DOHH2 (cell line): ENCODE measurements at regions not wholly inside any gene's neighbourhood (a gene's known extent, or its start where the extent isn't known, plus 50 kb on each side); places are given as distances from the start of the nearest gene placed in this dataset.

Experiments
- H3F3A ChIP-seq: fragments of 200-600 bp; sonication (generic), shearing (Covaris generic); 2 replicates; pipeline ENCODE4 v1.6.0; 2016; ENCODE audit warnings: antibody characterized with exemption, mild to moderate bottlenecking; ENCODE audit not compliant: control insufficient read depth, insufficient read depth
- H3K27ac ChIP-seq: fragments of 200-600 bp; sonication (generic); 2 replicates; pipeline ENCODE4 v1.5.1; 2014; ENCODE audit warnings: low read depth, mild to moderate bottlenecking, low read length, moderate library complexity
- H3K27me3 ChIP-seq: fragments of 200-600 bp; sonication (generic); 2 replicates; pipeline ENCODE4 v1.6.1; 2014; ENCODE audit warnings: mild to moderate bottlenecking, low read length, mixed read lengths; ENCODE audit not compliant: control insufficient read depth
- H3K36me3 ChIP-seq: fragments of 200-600 bp; sonication (generic); 2 replicates; pipeline ENCODE4 v1.6.1; 2014; ENCODE audit warnings: mild to moderate bottlenecking, low read length, moderate library complexity, mixed read lengths; ENCODE audit not compliant: control insufficient read depth
- H3K4me1 ChIP-seq: fragments of 200-600 bp; sonication (generic); 2 replicates; pipeline ENCODE4 v1.6.1; 2014; ENCODE audit warnings: mild to moderate bottlenecking, low read length, mixed read lengths; ENCODE audit not compliant: control insufficient read depth
- H3K4me2 ChIP-seq: fragments of 200-600 bp; sonication (generic); 2 replicates; pipeline ENCODE4 v1.6.0; 2014; ENCODE audit warnings: mild to moderate bottlenecking, low read length, moderate library complexity
- H3K4me3 ChIP-seq: fragments of 200-600 bp; sonication (generic); 2 replicates; pipeline ENCODE4 v1.5.1; 2014; ENCODE audit warnings: mild to moderate bottlenecking, low read length, mixed read lengths
- H3K79me2 ChIP-seq: fragments of 200-600 bp; sonication (generic); 2 replicates; pipeline ENCODE4 v1.6.1; 2014; ENCODE audit warnings: mild to moderate bottlenecking, low read length, mixed read lengths; ENCODE audit not compliant: control insufficient read depth
- H3K9me2 ChIP-seq: fragments of 200-600 bp; sonication (generic); replicated peaks from 2 replicates; pipeline ENCODE4 v1.6.1; 2014; ENCODE audit warnings: mild to moderate bottlenecking, low read length, mixed read lengths; ENCODE audit not compliant: control insufficient read depth
- H3K9me3 ChIP-seq: fragments of 200-600 bp; sonication (generic); 2 replicates; pipeline ENCODE4 v1.6.1; 2014; ENCODE audit warnings: antibody characterized with exemption, low read length, mixed read lengths; ENCODE audit not compliant: control insufficient read depth, insufficient read depth
- H4K20me1 ChIP-seq: fragments of 200-600 bp; sonication (generic); 2 replicates; pipeline ENCODE4 v1.6.0; 2014; ENCODE audit warnings: low read depth, mild to moderate bottlenecking, antibody characterized with exemption, low read length, moderate library complexity; ENCODE audit not compliant: control insufficient read depth, insufficient read depth
- CTCF ChIP-seq: fragments of 200-600 bp; sonication (generic); IDR thresholded peaks from one replicate; pipeline ENCODE4 v1.5.1; 2014; ENCODE audit warnings: antibody characterized with exemption, mild to moderate bottlenecking, low read depth, low read length; ENCODE audit not compliant: poor library complexity, severe bottlenecking
- EZH2phosphoT487 ChIP-seq: fragments of 200-600 bp; sonication (generic); IDR thresholded peaks from 2 replicates; pipeline ENCODE4 v1.6.1; 2017; ENCODE audit warnings: borderline replicate concordance, mild to moderate bottlenecking, antibody characterized with exemption, low read length, moderate library complexity, mixed read lengths

- H3K36me3 ChIP-seq = no peaks in the 10 kb centered on the region
These were observed 269.7 kb upstream of the NFE2L3 start for GRCh38 chr7:25882151-25882773.

GRCh38 chr7:25884265-25884828 lies 267.7 kb upstream of the NFE2L3 start:
- Histone ChIP-seq H3K4me2 (no peak overlapping the region), H3K79me2 (no peaks in the 10 kb centered on the region), H3F3A (no peaks in the 10 kb centered on the region), H3K27ac (no peak overlapping the region), H3K4me1 (peaks cover 4% of the 10 kb centered on the region), H3K27me3 (peaks cover 14% of the 10 kb centered on the region; the same call in 1 of the 2 replicates), H3K4me3 (no peak overlapping the region), H4K20me1 (no peaks in the 10 kb centered on the region), H3K9me2 (no peaks in the 10 kb centered on the region), H3K9me3 (no peaks in the 10 kb centered on the region), H3K36me3 (no peaks in the 10 kb centered on the region)
- no peak for TF ChIP-seq EZH2phosphoT487
- no peak for TF ChIP-seq CTCF

More at GRCh38 chr7:25882151-25882773, 269.7 kb upstream of the NFE2L3 start:
- no peak overlapping the region for H3K4me2 ChIP-seq
- H3K4me3 ChIP-seq = no peak overlapping the region
- H3K27ac ChIP-seq = no peak overlapping the region
- H3K79me2 ChIP-seq = no peaks in the 10 kb centered on the region
- TF ChIP-seq CTCF (no peak), EZH2phosphoT487 (no peak)
- H3K9me2 ChIP-seq = no peaks in the 10 kb centered on the region
- peaks cover 24% of the 10 kb centered on the region for H3K4me1 ChIP-seq
- no peaks in the 10 kb centered on the region for H4K20me1 ChIP-seq
- no peaks in the 10 kb centered on the region for H3K9me3 ChIP-seq
- H3F3A ChIP-seq = no peaks in the 10 kb centered on the region
- H3K27me3 ChIP-seq = peaks cover 14% of the 10 kb centered on the region; the same call in 1 of the 2 replicates

- no peaks in the 10 kb centered on the region for H3K9me3 ChIP-seq
- H3K4me1 ChIP-seq = peaks cover 12% of the 10 kb centered on the region
- H3F3A ChIP-seq = no peaks in the 10 kb centered on the region
- H3K4me3 ChIP-seq = no peak overlapping the region
- no peaks in the 10 kb centered on the region for H4K20me1 ChIP-seq
- H3K27ac ChIP-seq = no peak overlapping the region
- TF ChIP-seq CTCF (no peak), EZH2phosphoT487 (no peak)
- no peaks in the 10 kb centered on the region for H3K9me2 ChIP-seq
- H3K4me2 ChIP-seq = no peak overlapping the region
- H3K36me3 ChIP-seq = no peaks in the 10 kb centered on the region
- H3K27me3 ChIP-seq = peaks cover 14% of the 10 kb centered on the region; the same call in 1 of the 2 replicates
- H3K79me2 ChIP-seq = no peaks in the 10 kb centered on the region
These were observed 266.9 kb upstream of the NFE2L3 start for GRCh38 chr7:25885057-25885576.
